Activated CD4-positive, alpha-beta memory T cell treated with anti-CD3 and anti-CD28 coated beads for 36 hours (primary cell): ENCODE measurements at regions not wholly inside any gene's neighbourhood (a gene's known extent, or its start where the extent isn't known, plus 50 kb on each side); places are given as distances from the start of the nearest gene placed in this dataset.
"Not testable (repeated sequence)": the region's sequence is repeated elsewhere in the genome, so short reads cannot be mapped to it uniquely, and the experiment has no call there.

ENCODE experiments used
- CTCF ChIA-PET: fragments of 350-600 bp; sonication (Branson Sonifier 250); formaldehyde crosslinking; loops from one replicate; lab custom pipeline; 2021; ENCODE audit warnings: antibody characterized with exemption, inconsistent platforms; lab: Charles Lee
- POLR2A ChIA-PET: fragments of 350-600 bp; sonication (Branson Sonifier 250); formaldehyde crosslinking; loops from one replicate; lab custom pipeline; 2021; ENCODE audit warnings: antibody characterized with exemption; lab: Charles Lee
- DNase-seq: peaks from one replicate; pipeline ENCODE4 v3.0.0-alpha.2; 2020
- H3K27ac Mint-ChIP-seq: one replicate; pipeline ENCODE4 v1.8.0; 2021; ENCODE audit warnings: mixed read lengths
- H3K27me3 Mint-ChIP-seq: one replicate; pipeline ENCODE4 v1.8.0; 2021; ENCODE audit warnings: mixed read lengths
- H3K36me3 Mint-ChIP-seq: one replicate; pipeline ENCODE4 v1.8.0; 2021; ENCODE audit warnings: mixed read lengths
- H3K4me1 Mint-ChIP-seq: one replicate; pipeline ENCODE4 v1.8.0; 2021; ENCODE audit warnings: low read depth, mixed read lengths
- H3K4me3 Mint-ChIP-seq: one replicate; pipeline ENCODE4 v1.8.0; 2021; ENCODE audit warnings: mild to moderate bottlenecking, mixed read lengths
- H3K9me3 Mint-ChIP-seq: one replicate; pipeline ENCODE4 v1.8.0; 2021; ENCODE audit warnings: mixed read lengths
- intact Hi-C: fragments of 100-400 bp; cut with micrococcal nuclease; formaldehyde crosslinking; loops from one replicate; pipeline ENCODE4 v1.15.1; 2023

GRCh38 chr21:35436899-35437298 is 387.8 kb upstream of the RUNX1 start:
- DNase-seq: no peak
- Mint-ChIP-seq H3K27me3 (peaks cover 24% of the 10 kb centered on the region), H3K9me3 (peaks cover 31% of the 10 kb centered on the region), H3K27ac (no peak overlapping the region), H3K4me1 (peaks cover 10% of the 10 kb centered on the region), H3K36me3 (peaks cover 15% of the 10 kb centered on the region), H3K4me3 (no peak overlapping the region)
- intact Hi-C loops: no loop called here
- ChIA-PET CTCF (interaction anchor here (0.6 to 1.6 kb wide), 4 partner anchors 10 to 715 kb away, joined by 3 to 4 read pairs (median 3); no protein-coding TSS in a partner anchor), POLR2A (no interaction called here)

DNA sequence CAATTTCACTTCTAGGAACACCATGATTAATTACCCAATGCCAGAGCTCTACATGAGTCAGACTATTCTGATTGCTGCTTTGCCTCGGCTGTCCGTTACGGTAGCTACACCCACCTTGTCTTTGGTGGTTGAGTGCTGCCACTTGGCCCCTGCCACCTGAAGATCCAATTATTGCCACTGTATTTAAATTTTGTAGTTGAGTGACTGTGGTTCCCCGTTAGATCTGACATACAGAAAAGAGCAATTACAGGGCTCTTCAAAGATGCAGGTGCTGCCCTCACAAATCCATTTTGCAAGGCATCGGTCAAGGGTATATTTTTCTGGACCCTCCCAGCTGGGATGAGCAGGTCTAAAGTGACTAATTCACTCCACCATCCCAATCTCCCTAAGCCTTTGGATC is 383.5 kb upstream of the RUNX1 start:
- H3K27ac Mint-ChIP-seq, CTCF ChIA-PET, H3K4me3 Mint-ChIP-seq: not testable (repeated sequence)

GRCh38 chr21:35430260-35430659 is 381.2 kb upstream of the RUNX1 start:
- CTCF ChIA-PET: no interaction called here
- POLR2A ChIA-PET: interaction anchor here (0.7 kb wide), 1 partner anchor 784 kb away, joined by 4 read pairs; no protein-coding TSS in a partner anchor
- H3K36me3 Mint-ChIP-seq: peaks cover 15% of the 10 kb centered on the region
- peaks cover 28% of the 10 kb centered on the region for H3K27me3 Mint-ChIP-seq
- H3K4me1 Mint-ChIP-seq: peaks cover 28% of the 10 kb centered on the region
- H3K4me3 Mint-ChIP-seq: no peak overlapping the region
- no peak overlapping the region for H3K27ac Mint-ChIP-seq
- no peak for DNase-seq
- H3K9me3 Mint-ChIP-seq: peaks cover 37% of the 10 kb centered on the region
- intact Hi-C loops: no loop called here

More for the DNA sequence above, 383.5 kb upstream of the RUNX1 start:
- H3K9me3 Mint-ChIP-seq: peaks cover 37% of the 10 kb centered on the region
- H3K36me3 Mint-ChIP-seq: peaks cover 15% of the 10 kb centered on the region
- POLR2A ChIA-PET, intact Hi-C loops, DNase-seq: not testable (repeated sequence)
- H3K4me1 Mint-ChIP-seq: peaks cover 16% of the 10 kb centered on the region
- H3K27me3 Mint-ChIP-seq: peaks cover 29% of the 10 kb centered on the region

- Mint-ChIP-seq H3K36me3 (peaks cover 12% of the 10 kb centered on the region), H3K4me1 (peaks cover 30% of the 10 kb centered on the region), H3K27ac (no peak overlapping the region), H3K9me3 (peaks cover 25% of the 10 kb centered on the region), H3K4me3 (no peak overlapping the region), H3K27me3 (peaks cover 21% of the 10 kb centered on the region)
- no peak for DNase-seq
- ChIA-PET POLR2A (no interaction called here), CTCF (no interaction called here)
- intact Hi-C loops: loop anchor here (5.0 to 10.0 kb wide), 2 partner anchors 83 to 186 kb away; no protein-coding TSS in a partner anchor
These were observed 379.8 kb upstream of the RUNX1 start for GRCh38 chr21:35428937-35429336.

DNA sequence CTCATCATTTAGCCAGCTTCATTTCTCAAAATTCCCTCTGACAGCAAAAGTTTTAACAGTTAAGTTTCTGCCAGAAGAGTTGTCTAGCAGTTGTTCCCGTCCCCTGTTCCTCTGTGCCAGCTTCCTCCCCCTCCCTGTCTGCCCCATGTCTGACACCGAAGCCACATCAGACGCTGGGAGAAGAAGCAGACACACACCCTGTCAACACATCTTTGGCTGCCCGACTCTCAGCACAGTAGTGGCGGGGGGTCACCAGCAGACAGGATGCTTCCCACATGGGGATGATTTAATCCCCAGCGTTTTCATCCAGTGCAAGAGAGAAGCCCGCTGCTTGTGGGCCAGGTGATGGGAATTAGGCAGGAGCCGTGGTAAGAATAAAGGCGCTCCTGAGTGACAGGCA is 379.4 kb upstream of the RUNX1 start:
- POLR2A ChIA-PET: no interaction called here
- H3K36me3 Mint-ChIP-seq: peaks cover 10% of the 10 kb centered on the region
- H3K27ac Mint-ChIP-seq: peak overlapping the region; percentile 56
- CTCF ChIA-PET: interaction anchor here (1.9 kb wide), 1 partner anchor 10 kb away, joined by 6 read pairs; no protein-coding TSS in a partner anchor
- H3K27me3 Mint-ChIP-seq: peaks cover 21% of the 10 kb centered on the region
- peaks cover 20% of the 10 kb centered on the region for H3K9me3 Mint-ChIP-seq
- intact Hi-C loops: loop anchor here (5.0 to 10.0 kb wide), 2 partner anchors 84 to 186 kb away; no protein-coding TSS in a partner anchor
- H3K4me3 Mint-ChIP-seq: peak overlapping the region; percentile 46
- peak; percentile 46 for DNase-seq
- peaks cover 34% of the 10 kb centered on the region for H3K4me1 Mint-ChIP-seq

DNA sequence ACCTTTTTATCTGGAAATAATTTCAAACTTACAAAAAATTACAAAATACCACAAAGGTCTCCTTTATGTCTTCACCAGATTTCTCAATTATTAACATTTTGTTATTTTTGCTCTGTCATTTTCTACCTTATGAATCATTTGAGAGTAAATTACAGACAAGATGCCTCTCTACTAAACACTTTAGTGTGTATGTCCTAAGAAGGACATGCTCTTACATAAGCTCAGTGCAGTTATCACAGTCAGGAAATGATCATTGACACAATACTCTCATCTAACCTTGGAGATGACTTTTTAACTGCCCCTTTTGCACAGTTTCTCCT is 378.9 kb upstream of the RUNX1 start:
- DNase-seq: no peak
- Mint-ChIP-seq H3K9me3 (peaks cover 15% of the 10 kb centered on the region), H3K4me1 (peaks cover 35% of the 10 kb centered on the region), H3K27ac (peak overlapping the region; percentile 56), H3K27me3 (peaks cover 21% of the 10 kb centered on the region), H3K4me3 (no peak overlapping the region), H3K36me3 (peaks cover 6% of the 10 kb centered on the region)
- POLR2A ChIA-PET: no interaction called here
- intact Hi-C loops: loop anchor here (5.0 to 10.0 kb wide), 2 partner anchors 84 to 187 kb away; no protein-coding TSS in a partner anchor
- CTCF ChIA-PET: interaction anchor here (1.5 to 1.9 kb wide), 3 partner anchors 9 to 538 kb away, joined by 4 to 6 read pairs (median 4); no protein-coding TSS in a partner anchor

- Mint-ChIP-seq H3K27ac (no peak overlapping the region), H3K9me3 (peaks cover 15% of the 10 kb centered on the region), H3K4me1 (peaks cover 35% of the 10 kb centered on the region), H3K4me3 (no peak overlapping the region), H3K36me3 (peaks cover 1% of the 10 kb centered on the region), H3K27me3 (peaks cover 22% of the 10 kb centered on the region)
- no peak for DNase-seq
- ChIA-PET POLR2A (interaction anchor here (0.6 to 1.4 kb wide), 2 partner anchors 10 to 539 kb away, joined by 4 read pairs; no protein-coding TSS in a partner anchor), CTCF (interaction anchor here (1.1 to 1.9 kb wide), 4 partner anchors 10 to 735 kb away, joined by 4 to 6 read pairs (median 4); no protein-coding TSS in a partner anchor)
- intact Hi-C loops: loop anchor here (2.0 to 10.0 kb wide), 3 partner anchors 85 to 187 kb away; no protein-coding TSS in a partner anchor
These were observed 378.4 kb upstream of the RUNX1 start for GRCh38 chr21:35427320-35428000.

DNA sequence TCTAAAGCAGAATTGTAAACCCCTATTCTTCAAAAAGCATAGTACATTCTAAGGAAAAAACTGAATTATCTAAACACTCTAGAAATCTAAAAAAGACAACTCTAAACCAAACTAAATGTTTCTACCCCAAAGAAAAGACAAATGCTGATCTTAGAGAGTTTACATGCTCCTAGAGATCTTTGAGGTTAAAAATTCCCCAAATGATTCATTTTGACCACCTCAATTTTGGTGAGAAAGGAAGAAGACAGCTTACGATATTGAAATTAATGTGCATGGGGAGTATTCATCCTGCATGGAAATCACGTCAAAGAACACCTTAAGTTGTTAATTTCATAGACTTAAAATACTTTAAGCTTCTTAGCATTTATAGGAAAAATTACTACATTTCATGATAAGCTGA is 377.8 kb upstream of the RUNX1 start:
- intact Hi-C loops: loop anchor here (2.0 to 10.0 kb wide), 3 partner anchors 85 to 188 kb away; no protein-coding TSS in a partner anchor
- peaks cover 35% of the 10 kb centered on the region for H3K4me1 Mint-ChIP-seq
- POLR2A ChIA-PET: interaction anchor here (0.6 to 1.4 kb wide), 2 partner anchors 10 to 539 kb away, joined by 4 read pairs; no protein-coding TSS in a partner anchor
- H3K4me3 Mint-ChIP-seq: no peak overlapping the region
- peaks cover 22% of the 10 kb centered on the region for H3K27me3 Mint-ChIP-seq
- DNase-seq: no peak
- peaks cover 5% of the 10 kb centered on the region for H3K36me3 Mint-ChIP-seq
- CTCF ChIA-PET: interaction anchor here (1.1 to 1.9 kb wide), 4 partner anchors 10 to 734 kb away, joined by 4 to 6 read pairs (median 4); no protein-coding TSS in a partner anchor
- peak overlapping the region; percentile 16 for H3K27ac Mint-ChIP-seq
- H3K9me3 Mint-ChIP-seq: peaks cover 16% of the 10 kb centered on the region

DNA sequence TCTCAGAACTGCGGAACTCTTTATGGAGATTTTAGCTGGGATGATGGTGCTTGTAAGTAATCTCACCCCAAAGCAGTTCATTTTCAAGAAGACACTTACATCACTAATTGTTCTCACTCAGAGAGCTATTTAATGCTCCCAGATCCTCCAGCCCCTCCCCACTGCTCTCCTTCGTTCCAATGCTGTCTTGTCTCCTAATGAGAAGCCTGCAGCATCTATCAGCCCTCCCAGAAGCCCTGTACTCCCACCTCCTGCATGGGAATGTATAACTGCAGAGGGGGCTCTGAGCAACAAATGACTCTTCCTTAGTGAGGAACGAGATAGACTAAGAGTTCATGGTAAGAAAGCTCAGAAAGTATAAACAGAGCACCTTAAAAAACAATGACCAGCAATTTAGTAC is 377.4 kb upstream of the RUNX1 start:
- intact Hi-C loops: loop anchor here (2.0 to 10.0 kb wide), 3 partner anchors 86 to 188 kb away; no protein-coding TSS in a partner anchor
- POLR2A ChIA-PET: interaction anchor here (0.6 to 1.4 kb wide), 4 partner anchors 9 to 542 kb away, joined by 4 to 6 read pairs (median 4); no protein-coding TSS in a partner anchor
- Mint-ChIP-seq H3K36me3 (peaks cover 9% of the 10 kb centered on the region), H3K9me3 (peaks cover 16% of the 10 kb centered on the region), H3K27ac (peak overlapping the region; percentile 16), H3K4me3 (no peak overlapping the region), H3K27me3 (peaks cover 22% of the 10 kb centered on the region), H3K4me1 (peaks cover 35% of the 10 kb centered on the region)
- no peak for DNase-seq
- CTCF ChIA-PET: interaction anchor here (1.1 to 1.9 kb wide), 4 partner anchors 11 to 734 kb away, joined by 4 to 6 read pairs (median 4); no protein-coding TSS in a partner anchor

GRCh38 chr21:35424122-35424521 is 375.0 kb upstream of the RUNX1 start:
- CTCF ChIA-PET: interaction anchor here (1.6 kb wide), 1 partner anchor 679 kb away, joined by 5 read pairs; no protein-coding TSS in a partner anchor
- Mint-ChIP-seq H3K4me1 (peaks cover 35% of the 10 kb centered on the region), H3K36me3 (peaks cover 17% of the 10 kb centered on the region), H3K4me3 (no peak overlapping the region), H3K27me3 (peaks cover 15% of the 10 kb centered on the region), H3K9me3 (peaks cover 19% of the 10 kb centered on the region), H3K27ac (no peak overlapping the region)
- no peak for DNase-seq
- intact Hi-C loops: loop anchor here (10.0 kb wide), 1 partner anchor 191 kb away; no protein-coding TSS in a partner anchor
- POLR2A ChIA-PET: no interaction called here

DNA sequence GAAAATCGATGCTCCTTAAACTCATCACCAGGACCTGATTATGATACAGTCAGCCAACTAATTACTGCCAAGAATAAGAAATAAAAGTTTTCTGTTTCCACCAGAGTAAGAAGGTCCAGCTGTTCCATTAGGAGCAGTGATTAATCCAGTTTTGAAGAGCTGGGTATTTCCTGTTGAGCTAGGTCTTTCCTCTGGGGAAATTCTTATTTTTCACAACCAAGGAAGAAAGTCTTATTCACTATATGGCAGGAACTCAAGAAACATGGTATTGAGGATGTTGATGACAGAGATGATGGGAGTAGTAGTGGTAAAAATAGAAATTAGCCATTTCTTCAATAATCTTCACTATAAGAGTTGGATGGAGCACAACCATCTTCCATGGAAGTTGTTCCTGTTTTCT is 374.6 kb upstream of the RUNX1 start:
- H3K27ac Mint-ChIP-seq: no peak overlapping the region
- POLR2A ChIA-PET: no interaction called here
- no peak for DNase-seq
- CTCF ChIA-PET: interaction anchor here (1.6 kb wide), 1 partner anchor 678 kb away, joined by 5 read pairs; no protein-coding TSS in a partner anchor
- intact Hi-C loops: loop anchor here (10.0 kb wide), 1 partner anchor 191 kb away; no protein-coding TSS in a partner anchor
- peaks cover 19% of the 10 kb centered on the region for H3K9me3 Mint-ChIP-seq
- peaks cover 31% of the 10 kb centered on the region for H3K4me1 Mint-ChIP-seq
- H3K4me3 Mint-ChIP-seq: no peak overlapping the region
- peaks cover 17% of the 10 kb centered on the region for H3K36me3 Mint-ChIP-seq
- H3K27me3 Mint-ChIP-seq: peaks cover 15% of the 10 kb centered on the region
